ENCODE measurements at regions not wholly inside any gene's neighbourhood (a gene's known extent, or its start where the extent isn't known, plus 50 kb on each side); places are given as distances from the start of the nearest gene placed in this dataset.

- Histone ChIP-seq H3K4me3 (ENCODE audit: insufficient read depth, low read depth, low read length) (no peak overlapping the region), H2BK5ac (ENCODE audit: low read depth, low read length, poor library complexity, severe bottlenecking) (no peak overlapping the region), H3K18ac (ENCODE audit: low read depth, low read length) (no peak overlapping the region), H3K27me3 (ENCODE audit: control insufficient read depth, insufficient read depth, low read length) (no peaks in the 10 kb centered on the region), H4K5ac (ENCODE audit: low read depth, low read length) (no peak overlapping the region), H3K23ac (ENCODE audit: low read depth, low read length) (no peak overlapping the region), H3K56ac (ENCODE audit: extremely low read depth, insufficient read depth, low read length) (no peak overlapping the region), H3K14ac (replicated peaks; ENCODE audit: low read depth, low read length) (no peak overlapping the region), H3K36me3 (ENCODE audit: control insufficient read depth, insufficient read depth, low read length) (no peaks in the 10 kb centered on the region), H2AK9ac (replicated peaks; ENCODE audit: low read depth, low read length, poor library complexity) (no peak overlapping the region), H3K4me1 (ENCODE audit: control insufficient read depth, insufficient read depth, low read length) (no peaks in the 10 kb centered on the region), H4K20me1 (ENCODE audit: insufficient read depth, low read length) (no peaks in the 10 kb centered on the region), H2BK15ac (ENCODE audit: low read depth, low read length) (no peak overlapping the region), H3K9ac (ENCODE audit: low read depth, low read length) (no peak overlapping the region), H2BK120ac (ENCODE audit: low read depth, low read length) (no peak overlapping the region), H3K4me2 (ENCODE audit: low read depth, low read length) (no peak overlapping the region), H3K79me1 (ENCODE audit: low read depth in 1 of 2, low read length in 2 of 2) (no peaks in the 10 kb centered on the region), H2AFZ (replicated peaks; ENCODE audit: low read length, poor library complexity) (peak overlapping the region; percentile 21), H4K8ac (ENCODE audit: low read depth in 2 of 2, low read length in 2 of 2) (no peak overlapping the region), H3K9me3 (ENCODE audit: control insufficient read depth, insufficient read depth, low read length) (peaks cover 58% of the 10 kb centered on the region), H3K9me1 (ENCODE audit: insufficient read depth, low read length) (no peaks in the 10 kb centered on the region), H3K4ac (ENCODE audit: low read depth, low read length) (no peak overlapping the region), H2BK20ac (ENCODE audit: low read depth, low read length) (no peak overlapping the region), H2AK5ac (ENCODE audit: low read depth, low read length) (no peak overlapping the region), H4K91ac (ENCODE audit: insufficient read depth, low read depth, low read length) (no peak overlapping the region), H3K27ac (ENCODE audit: insufficient read depth, low read length) (no peak overlapping the region)
- ChIA-PET POLR2A (ENCODE audit: unreplicated experiment) (no interaction called here), CTCF (no interaction called here)
- ATAC-seq (ENCODE audit: low read depth) = no peak
- TF ChIP-seq MXI1 (IDR thresholded peaks at IDR 0.05; ENCODE audit: borderline replicate concordance, low read depth, low read length) = no peak
- no peak for TF ChIP-seq NFE2L2 (IDR thresholded peaks at IDR 0.05; ENCODE audit: low read depth, low read length)
- no peak for TF ChIP-seq RFX5 (IDR thresholded peaks at IDR 0.05; ENCODE audit: low read depth, low read length)
- no peak for TF ChIP-seq SMC3 (IDR thresholded peaks at IDR 0.05; ENCODE audit: low read depth, low read length)
- no peak for TF ChIP-seq ELK1 (IDR thresholded peaks at IDR 0.05; ENCODE audit: borderline replicate concordance, low read depth, low read length)
- no peak for TF ChIP-seq CTCF (conservative IDR thresholded peaks at IDR 0.05; ENCODE audit: low read depth, low read length)
- no peak for TF ChIP-seq USF2 (IDR thresholded peaks at IDR 0.05; ENCODE audit: low read depth, low read length)
- no peak for TF ChIP-seq POLR2A (IDR thresholded peaks at IDR 0.05; ENCODE audit: low read depth, low read length)
- TF ChIP-seq MAZ (IDR thresholded peaks at IDR 0.05; ENCODE audit: borderline replicate concordance, low read depth, low read length) = no peak
- BruUV-seq (replicated peaks) = no TSS peak
- dilution Hi-C loops (cut with HindIII; ENCODE audit: low sequenced_read_pairs, unreplicated experiment) (no loop called here), intact Hi-C loops (cut with micrococcal nuclease) (no loop called here), in situ Hi-C loops (cut with MboI; ENCODE audit: low sequenced_read_pairs) (no loop called here)
- 80% methylated on average over 1 of the region's 1 CpG; no CpG with 5 or more reads in 1 of the 2 experiments for WGBS, 2 experiments (ENCODE audit: extremely low coverage in 2 of 2, insufficient read length in 1 of 2)
- DNase-seq = no peak
Observed at GRCh38 chr22:47814474-47814873, 1052.0 kb downstream of the TBC1D22A start.

All from IMR-90 (cell line).